ENCODE measurements at regions not wholly inside any gene's neighbourhood (a gene's known extent, or its start where the extent isn't known, plus 50 kb on each side); places are given as distances from the start of the nearest gene placed in this dataset.

DNA sequence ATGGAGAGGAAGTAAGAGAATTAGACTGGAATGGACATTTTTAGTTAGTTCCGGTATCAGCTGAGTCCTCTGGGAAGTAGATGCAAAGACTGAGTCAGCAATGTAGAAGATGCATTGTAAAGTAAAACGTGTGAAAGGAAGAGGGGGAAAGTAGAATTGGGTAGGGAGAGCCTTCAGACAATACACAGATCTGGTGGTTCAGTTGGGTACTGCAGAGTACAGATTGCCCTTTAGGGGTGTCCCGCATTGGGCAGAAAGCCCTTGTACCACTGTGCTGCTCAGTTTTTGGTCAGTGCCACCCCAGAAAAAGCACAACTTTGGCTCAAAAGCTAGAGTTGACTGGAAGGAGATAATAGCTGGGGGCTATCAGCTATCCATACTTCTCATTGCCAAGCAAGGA lies 247.4 kb downstream of the KBTBD8 start:
- TF ChIP-seq, protein P1, sequence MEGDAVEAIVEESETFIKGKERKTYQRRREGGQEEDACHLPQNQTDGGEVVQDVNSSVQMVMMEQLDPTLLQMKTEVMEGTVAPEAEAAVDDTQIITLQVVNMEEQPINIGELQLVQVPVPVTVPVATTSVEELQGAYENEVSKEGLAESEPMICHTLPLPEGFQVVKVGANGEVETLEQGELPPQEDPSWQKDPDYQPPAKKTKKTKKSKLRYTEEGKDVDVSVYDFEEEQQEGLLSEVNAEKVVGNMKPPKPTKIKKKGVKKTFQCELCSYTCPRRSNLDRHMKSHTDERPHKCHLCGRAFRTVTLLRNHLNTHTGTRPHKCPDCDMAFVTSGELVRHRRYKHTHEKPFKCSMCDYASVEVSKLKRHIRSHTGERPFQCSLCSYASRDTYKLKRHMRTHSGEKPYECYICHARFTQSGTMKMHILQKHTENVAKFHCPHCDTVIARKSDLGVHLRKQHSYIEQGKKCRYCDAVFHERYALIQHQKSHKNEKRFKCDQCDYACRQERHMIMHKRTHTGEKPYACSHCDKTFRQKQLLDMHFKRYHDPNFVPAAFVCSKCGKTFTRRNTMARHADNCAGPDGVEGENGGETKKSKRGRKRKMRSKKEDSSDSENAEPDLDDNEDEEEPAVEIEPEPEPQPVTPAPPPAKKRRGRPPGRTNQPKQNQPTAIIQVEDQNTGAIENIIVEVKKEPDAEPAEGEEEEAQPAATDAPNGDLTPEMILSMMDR (IDR thresholded peaks at IDR 0.05) = no peak
- no peak for TF ChIP-seq POLR2A (IDR thresholded peaks at IDR 0.05)

All from lower leg skin (tissue), 3 donors.